Activated CD4-positive, alpha-beta T cell treated with anti-CD3 and anti-CD28 coated beads, Interleukin-2, amount 50 U/mL, for 4 hours (primary cell): ENCODE measurements at regions not wholly inside any gene's neighbourhood (a gene's known extent, or its start where the extent isn't known, plus 50 kb on each side); places are given as distances from the start of the nearest gene placed in this dataset.

ENCODE experiments used
- DNase-seq, 2 experiments: peaks; one replicate each; pipeline ENCODE4 v3.0.0-alpha.2; 2020

GRCh38 chr22:49582678-49583077 is 245.0 kb downstream of the BRD1 start:
- DNase-seq = no peak

DNA sequence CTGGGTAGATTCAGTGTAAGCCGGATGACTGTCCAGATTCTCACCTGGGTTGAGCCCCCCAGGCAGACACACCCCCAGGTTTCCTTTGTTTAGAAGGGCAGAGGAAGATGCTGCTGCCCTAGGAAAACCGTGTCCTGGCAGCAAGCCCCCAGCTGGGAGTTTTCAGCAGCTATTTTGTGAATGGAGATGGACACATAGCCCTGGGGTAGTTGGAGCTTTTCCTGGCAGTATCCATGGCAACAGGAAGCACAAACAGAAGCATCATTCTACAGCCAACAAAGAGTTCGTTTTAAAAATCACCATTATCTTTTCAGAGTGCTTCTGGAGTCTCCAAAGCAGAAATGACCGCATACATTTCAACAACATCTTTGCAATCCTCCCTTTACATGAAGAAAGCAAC is 245.5 kb downstream of the BRD1 start:
- DNase-seq = no peak

GRCh38 chr22:49580024-49580423 is 247.6 kb downstream of the BRD1 start:
- no peak for DNase-seq

DNA sequence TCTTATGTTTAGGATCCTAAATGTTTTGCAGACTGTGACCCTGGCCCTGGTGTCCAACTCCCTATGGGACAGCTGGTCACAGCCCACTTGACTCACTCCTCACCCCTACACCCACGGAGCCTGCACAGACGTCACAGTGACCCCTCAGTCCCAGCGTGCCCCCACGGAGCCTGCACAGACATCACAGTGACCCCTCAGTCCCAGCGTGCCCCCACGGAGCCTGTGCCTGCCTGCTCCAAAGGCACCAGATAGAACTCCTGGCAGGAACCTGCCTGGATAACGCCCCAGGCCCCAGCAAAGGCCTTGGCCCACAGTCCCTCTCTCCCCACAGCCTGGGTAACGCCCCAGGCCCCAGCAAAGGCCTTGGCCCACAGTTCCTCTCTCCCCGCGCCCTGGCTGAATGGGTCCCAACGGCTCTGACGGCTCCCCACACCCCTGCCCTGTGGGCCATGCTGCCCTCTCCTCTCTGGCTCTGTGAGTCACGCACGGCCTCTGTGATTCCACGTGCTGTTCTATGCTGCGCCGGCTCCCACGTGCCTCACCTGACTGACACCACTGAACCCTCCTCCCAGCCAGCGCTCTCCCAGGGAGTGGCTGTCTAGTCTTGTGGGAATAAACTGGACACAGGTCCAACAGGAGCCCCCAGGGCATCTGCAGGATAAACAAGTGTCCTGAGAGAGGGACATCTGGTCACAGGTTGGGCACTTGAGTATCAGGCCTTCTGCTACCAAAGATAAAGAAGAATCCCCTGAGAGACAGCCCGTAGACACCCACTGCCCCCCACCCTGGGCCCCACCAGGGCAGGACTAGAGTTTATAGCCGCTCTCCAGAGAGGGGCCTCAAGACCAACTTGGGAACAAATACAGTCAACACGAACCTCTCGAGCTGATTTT is 250.3 kb downstream of the BRD1 start:
- no peak for DNase-seq

- no peak for DNase-seq
Observed at GRCh38 chr22:49576241-49577141, 251.2 kb downstream of the BRD1 start.

- no peak for DNase-seq
Observed at GRCh38 chr22:49575703-49576081, 252.0 kb downstream of the BRD1 start.

DNA sequence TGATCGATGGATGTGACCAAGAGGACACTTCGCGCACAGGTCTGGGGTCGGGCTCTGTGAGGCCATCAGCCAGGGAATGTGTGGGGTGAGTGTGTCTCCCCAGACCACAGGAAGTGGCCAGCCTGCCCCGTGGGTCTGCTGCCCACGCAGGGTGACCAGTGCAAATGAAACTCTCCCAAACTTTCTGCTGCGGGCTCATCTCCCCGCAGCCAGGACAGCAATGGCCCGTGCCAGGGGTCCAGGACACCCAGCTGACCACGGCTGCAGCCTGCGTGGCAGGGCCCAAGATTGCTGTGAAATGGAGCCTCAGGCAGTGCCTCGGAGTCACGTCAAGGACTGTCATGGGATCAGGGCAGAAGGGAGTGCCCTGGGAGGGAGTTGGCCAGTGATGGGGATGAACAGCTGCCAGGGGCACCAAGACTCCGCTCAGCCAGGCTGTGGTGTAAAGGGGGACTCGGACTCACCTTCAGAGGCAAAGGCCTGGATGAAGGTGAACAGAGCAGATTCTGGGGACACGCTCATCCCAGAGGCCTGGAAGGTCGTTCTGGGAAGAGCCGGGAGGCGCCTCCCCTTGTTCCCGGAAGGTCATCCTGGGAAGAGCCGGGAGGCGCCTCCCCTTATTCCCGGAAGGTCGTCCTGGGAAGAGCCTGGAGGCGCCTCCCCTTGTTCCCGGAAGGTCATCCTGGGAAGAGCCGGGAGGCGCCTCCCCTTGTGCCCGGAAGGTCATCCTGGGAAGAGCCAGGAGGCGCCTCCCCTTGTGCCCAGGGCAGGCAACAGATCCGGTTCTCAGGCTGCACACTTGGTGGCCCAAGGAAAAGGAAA is 252.6 kb downstream of the BRD1 start:
- no peak for DNase-seq

GRCh38 chr22:49574205-49574880 is 253.3 kb downstream of the BRD1 start:
- DNase-seq = no peak

- no peak for DNase-seq
Observed at GRCh38 chr22:49573109-49573765, 254.4 kb downstream of the BRD1 start.

- no peak for DNase-seq
Observed at GRCh38 chr22:49571326-49571725, 256.3 kb downstream of the BRD1 start.

GRCh38 chr22:49570032-49570848 is 257.4 kb downstream of the BRD1 start:
- DNase-seq = no peak

GRCh38 chr22:49569286-49570031 is 258.2 kb downstream of the BRD1 start:
- no peak for DNase-seq

- no peak for DNase-seq
Observed at GRCh38 chr22:49568751-49569285, 258.9 kb downstream of the BRD1 start.

GRCh38 chr22:49567899-49568750 is 259.5 kb downstream of the BRD1 start:
- DNase-seq = no peak

DNA sequence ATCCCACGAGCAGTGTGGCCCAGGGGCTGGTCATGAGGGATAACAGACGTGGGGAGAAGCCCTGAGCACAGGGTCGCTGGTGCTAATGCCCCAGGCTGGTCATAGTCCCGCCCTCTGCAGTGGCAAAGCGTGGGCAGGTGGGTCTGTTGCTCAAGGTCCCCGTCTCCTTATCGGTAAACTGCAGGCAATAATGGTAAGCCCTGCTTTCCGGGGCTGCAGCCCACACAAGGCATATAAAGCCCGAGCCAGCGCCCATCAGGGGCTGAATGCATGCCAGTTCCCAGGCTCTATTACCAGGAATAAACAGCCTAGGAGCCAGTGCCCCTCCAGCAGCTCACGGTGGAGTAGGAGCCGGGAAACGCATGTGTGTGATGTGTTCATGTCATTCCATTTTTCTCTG is 261.0 kb downstream of the BRD1 start:
- DNase-seq = no peak

DNA sequence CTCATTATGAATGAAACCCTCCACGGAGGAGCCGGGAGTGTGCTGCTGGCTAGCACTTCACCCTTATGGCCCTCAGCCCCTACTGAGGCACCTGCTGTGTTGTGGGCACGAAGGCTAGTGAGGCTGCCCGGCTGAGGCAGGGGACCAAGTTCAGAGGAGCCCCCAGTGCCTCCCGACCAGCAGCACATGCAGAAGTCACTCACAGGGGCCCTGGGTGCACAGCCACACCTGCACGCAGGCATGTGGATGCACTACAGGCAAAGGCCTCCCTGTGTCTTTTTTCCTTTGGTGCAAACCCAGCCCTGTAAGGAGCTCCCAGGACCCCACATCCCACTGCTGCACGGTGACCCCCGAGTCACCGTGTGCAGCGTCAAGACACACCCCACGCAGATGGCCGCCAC is 261.5 kb downstream of the BRD1 start:
- no peak for DNase-seq

- no peak for DNase-seq
Observed at GRCh38 chr22:49565516-49565855, 262.2 kb downstream of the BRD1 start.

GRCh38 chr22:49564666-49565515 is 262.8 kb downstream of the BRD1 start:
- no peak for DNase-seq
